ENCODE measurements at regions not wholly inside any gene's neighbourhood (a gene's known extent, or its start where the extent isn't known, plus 50 kb on each side); places are given as distances from the start of the nearest gene placed in this dataset.

DNA sequence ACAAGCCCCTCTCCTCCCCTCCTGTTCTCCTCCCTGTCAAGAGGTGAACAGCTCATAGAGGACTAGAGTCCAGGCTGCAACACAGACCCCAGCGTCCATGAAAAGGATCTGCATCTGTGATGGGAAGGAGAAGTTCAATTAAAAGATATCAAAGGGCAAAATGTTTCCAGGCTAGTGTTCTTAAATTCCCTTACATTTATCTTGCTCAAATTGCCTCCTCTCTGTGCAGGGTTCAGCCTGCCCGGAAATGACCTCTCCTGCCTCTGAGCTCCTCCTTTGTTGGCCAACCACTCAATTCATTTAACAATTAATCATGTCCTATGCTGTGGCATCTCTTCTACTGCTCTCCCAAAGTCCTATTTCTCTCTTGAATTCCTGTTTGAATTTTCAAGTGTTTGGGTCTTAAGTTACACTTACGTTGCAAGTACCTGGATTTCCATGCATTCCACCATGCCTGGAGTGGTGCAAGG, 105.3 kb downstream of the TSN start:
- TF ChIP-seq POLR2A (IDR thresholded peaks at IDR 0.05; ENCODE audit: extremely low read depth, insufficient read length) (no peak), MYC (IDR thresholded peaks at IDR 0.05; ENCODE audit: low read depth, low read length) (no peak)
- TF ChIP-seq, protein P1, sequence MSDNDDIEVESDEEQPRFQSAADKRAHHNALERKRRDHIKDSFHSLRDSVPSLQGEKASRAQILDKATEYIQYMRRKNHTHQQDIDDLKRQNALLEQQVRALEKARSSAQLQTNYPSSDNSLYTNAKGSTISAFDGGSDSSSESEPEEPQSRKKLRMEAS (IDR thresholded peaks at IDR 0.05; ENCODE audit: low read depth, low read length) = no peak
- TF ChIP-seq, protein P2, sequence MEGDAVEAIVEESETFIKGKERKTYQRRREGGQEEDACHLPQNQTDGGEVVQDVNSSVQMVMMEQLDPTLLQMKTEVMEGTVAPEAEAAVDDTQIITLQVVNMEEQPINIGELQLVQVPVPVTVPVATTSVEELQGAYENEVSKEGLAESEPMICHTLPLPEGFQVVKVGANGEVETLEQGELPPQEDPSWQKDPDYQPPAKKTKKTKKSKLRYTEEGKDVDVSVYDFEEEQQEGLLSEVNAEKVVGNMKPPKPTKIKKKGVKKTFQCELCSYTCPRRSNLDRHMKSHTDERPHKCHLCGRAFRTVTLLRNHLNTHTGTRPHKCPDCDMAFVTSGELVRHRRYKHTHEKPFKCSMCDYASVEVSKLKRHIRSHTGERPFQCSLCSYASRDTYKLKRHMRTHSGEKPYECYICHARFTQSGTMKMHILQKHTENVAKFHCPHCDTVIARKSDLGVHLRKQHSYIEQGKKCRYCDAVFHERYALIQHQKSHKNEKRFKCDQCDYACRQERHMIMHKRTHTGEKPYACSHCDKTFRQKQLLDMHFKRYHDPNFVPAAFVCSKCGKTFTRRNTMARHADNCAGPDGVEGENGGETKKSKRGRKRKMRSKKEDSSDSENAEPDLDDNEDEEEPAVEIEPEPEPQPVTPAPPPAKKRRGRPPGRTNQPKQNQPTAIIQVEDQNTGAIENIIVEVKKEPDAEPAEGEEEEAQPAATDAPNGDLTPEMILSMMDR (IDR thresholded peaks at IDR 0.05; ENCODE audit: low read depth, low read length) = no peak
- H3K4me3 ChIP-seq (ENCODE audit: low read depth, low read length) = no peak overlapping the region
- no peak for DNase-seq (ENCODE audit: low read depth)

DNA sequence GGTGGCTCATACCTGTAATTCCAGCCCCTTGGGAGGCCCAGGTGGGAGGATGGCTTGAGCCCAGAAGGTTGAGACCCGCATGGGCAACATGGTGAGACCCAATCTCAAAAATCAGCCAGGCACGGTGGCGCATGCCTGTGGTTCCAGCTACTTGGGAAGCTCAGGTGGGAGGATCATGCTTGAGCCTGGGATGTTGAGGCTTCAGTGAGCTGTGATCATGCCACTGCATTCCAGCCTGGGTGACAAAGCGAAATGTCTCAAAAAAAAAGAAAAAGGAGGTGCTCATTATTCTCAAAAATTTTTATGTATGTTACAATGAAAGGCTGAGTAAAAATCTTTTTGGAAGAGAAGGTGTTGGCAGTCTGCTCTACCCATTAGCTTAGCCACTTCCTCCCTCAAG, 106.8 kb downstream of the TSN start:
- H3K4me3 ChIP-seq (ENCODE audit: low read depth, low read length) = no peak overlapping the region
- TF ChIP-seq POLR2A (IDR thresholded peaks at IDR 0.05; ENCODE audit: extremely low read depth, insufficient read length) = no peak
- TF ChIP-seq MYC (IDR thresholded peaks at IDR 0.05; ENCODE audit: low read depth, low read length) = no peak
- TF ChIP-seq, protein P2 (IDR thresholded peaks at IDR 0.05; ENCODE audit: low read depth, low read length) = no peak
- TF ChIP-seq, protein P1 (IDR thresholded peaks at IDR 0.05; ENCODE audit: low read depth, low read length) = no peak

DNA sequence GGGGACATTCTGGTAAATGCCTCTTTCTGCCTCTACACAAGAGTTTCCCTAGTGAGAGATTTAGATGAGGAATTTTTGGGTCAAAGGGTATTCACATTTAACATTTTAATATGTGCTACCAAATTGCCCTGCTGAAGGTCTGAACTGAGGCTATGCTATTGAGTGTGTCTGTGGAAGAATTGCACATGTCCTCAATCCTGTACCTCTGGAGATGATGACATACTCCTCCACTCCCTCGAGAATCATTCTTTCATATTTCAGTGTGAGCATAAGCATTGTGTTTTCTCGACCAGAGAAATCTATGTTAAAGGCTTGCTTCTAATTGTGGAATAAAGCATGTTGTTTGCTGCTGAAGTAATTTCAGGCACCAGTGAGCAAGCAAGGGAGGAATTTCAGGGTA, 110.5 kb downstream of the TSN start:
- no peak overlapping the region for H3K4me3 ChIP-seq (ENCODE audit: low read depth, low read length)
- TF ChIP-seq POLR2A (IDR thresholded peaks at IDR 0.05; ENCODE audit: extremely low read depth, insufficient read length) (no peak), MYC (IDR thresholded peaks at IDR 0.05; ENCODE audit: low read depth, low read length) (no peak)
- TF ChIP-seq, protein P2 (IDR thresholded peaks at IDR 0.05; ENCODE audit: low read depth, low read length) = no peak
- TF ChIP-seq, protein P1 (IDR thresholded peaks at IDR 0.05; ENCODE audit: low read depth, low read length) = no peak
- DNase-seq (ENCODE audit: low read depth) = no peak

More for the DNA sequence above, 106.8 kb downstream of the TSN start:
- no peak for DNase-seq (ENCODE audit: low read depth)

DNA sequence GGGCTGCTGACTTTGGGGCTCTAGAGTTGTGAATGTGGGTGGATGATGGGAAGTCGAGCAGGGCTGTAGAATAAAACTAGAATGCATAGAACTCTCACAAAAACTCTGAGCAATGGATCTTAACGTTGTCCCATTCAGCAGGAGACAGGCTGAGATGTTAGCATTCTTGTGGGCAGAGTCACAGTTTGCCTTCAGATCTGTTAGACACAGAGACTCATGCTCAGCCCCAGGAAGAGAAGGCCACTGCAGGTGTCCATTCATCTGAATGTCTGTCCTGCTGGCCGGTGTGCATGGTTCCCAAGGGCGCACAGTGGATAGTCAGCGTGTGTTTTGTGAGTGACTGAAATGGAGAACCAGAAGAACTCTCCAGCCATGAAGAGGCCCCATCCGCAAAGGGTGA, 111.3 kb downstream of the TSN start:
- H3K4me3 ChIP-seq (ENCODE audit: low read depth, low read length) = no peak overlapping the region
- no peak for DNase-seq (ENCODE audit: low read depth)
- TF ChIP-seq POLR2A (IDR thresholded peaks at IDR 0.05; ENCODE audit: extremely low read depth, insufficient read length) (no peak), MYC (IDR thresholded peaks at IDR 0.05; ENCODE audit: low read depth, low read length) (no peak)
- TF ChIP-seq, protein P1 (IDR thresholded peaks at IDR 0.05; ENCODE audit: low read depth, low read length) = no peak
- TF ChIP-seq, protein P2 (IDR thresholded peaks at IDR 0.05; ENCODE audit: low read depth, low read length) = no peak

DNA sequence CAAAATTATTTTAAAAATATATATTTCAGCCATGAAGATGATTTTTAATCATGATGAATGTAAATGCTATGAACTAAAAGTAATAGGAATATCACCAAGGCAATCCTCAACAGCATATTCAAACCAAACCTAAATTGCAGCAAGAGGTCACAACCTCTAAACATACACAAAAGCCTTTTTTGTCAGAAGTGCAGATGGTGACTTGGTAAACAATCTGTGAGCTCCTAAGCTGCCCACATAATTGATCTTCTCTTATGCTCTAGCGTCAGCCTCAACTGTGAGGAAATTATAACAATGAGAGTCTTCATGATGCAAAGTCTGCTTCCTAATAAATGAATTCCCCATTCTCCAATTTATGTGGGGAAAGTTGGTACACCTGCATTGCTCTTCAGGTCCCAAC, 113.2 kb downstream of the TSN start:
- no peak overlapping the region for H3K4me3 ChIP-seq (ENCODE audit: low read depth, low read length)
- no peak for DNase-seq (ENCODE audit: low read depth)
- TF ChIP-seq POLR2A (IDR thresholded peaks at IDR 0.05; ENCODE audit: extremely low read depth, insufficient read length) (no peak), MYC (IDR thresholded peaks at IDR 0.05; ENCODE audit: low read depth, low read length) (no peak)
- TF ChIP-seq, protein P2 (IDR thresholded peaks at IDR 0.05; ENCODE audit: low read depth, low read length) = no peak
- TF ChIP-seq, protein P1 (IDR thresholded peaks at IDR 0.05; ENCODE audit: low read depth, low read length) = no peak
